Astrocyte (in vitro differentiated cells and primary cell): ENCODE measurements at regions not wholly inside any gene's neighbourhood (a gene's known extent, or its start where the extent isn't known, plus 50 kb on each side); places are given as distances from the start of the nearest gene placed in this dataset.
"Not testable (repeated sequence)": the region's sequence is repeated elsewhere in the genome, so short reads cannot be mapped to it uniquely, and the experiment has no call there.

Experiments used
- DNase-seq: peaks from one replicate; pipeline ENCODE4 v3.0.0-alpha.2; 2010; ENCODE audit warnings: low read depth
- FAIRE-seq: peaks from 2 replicates; lab custom pipeline; 2011; peaks lifted over from hg19 to GRCh38; lab: Jason Lieb, UNC
- H2AFZ ChIP-seq: 2 replicates; pipeline ENCODE4 v1.6.0; 2012; ENCODE audit warnings: low read depth, low read length, inconsistent platforms
- H3K27ac ChIP-seq: 2 replicates; pipeline ENCODE4 v1.5.1; 2011; ENCODE audit warnings: low read depth, low read length, inconsistent platforms
- H3K27me3 ChIP-seq: 2 replicates; pipeline ENCODE4 v1.6.0; 2011; ENCODE audit warnings: low read length, inconsistent platforms; ENCODE audit not compliant: insufficient read depth
- H3K36me3 ChIP-seq: 2 replicates; pipeline ENCODE4 v1.5.1; 2011; ENCODE audit warnings: low read length, inconsistent platforms; ENCODE audit not compliant: insufficient read depth
- H3K4me1 ChIP-seq: 2 replicates; pipeline ENCODE4 v1.5.1; 2011; ENCODE audit warnings: low read length, inconsistent platforms; ENCODE audit not compliant: insufficient read depth
- H3K4me2 ChIP-seq: 2 replicates; pipeline ENCODE4 v1.6.0; 2012; ENCODE audit warnings: low read length, inconsistent platforms
- H3K4me3 ChIP-seq: 2 replicates; pipeline ENCODE4 v1.5.1; 2011; ENCODE audit warnings: low read depth, mild to moderate bottlenecking, low read length, inconsistent platforms; ENCODE audit not compliant: insufficient read depth
- H3K79me2 ChIP-seq: 2 replicates; pipeline ENCODE4 v1.6.0; 2012; ENCODE audit warnings: mild to moderate bottlenecking, low read length, inconsistent platforms; ENCODE audit not compliant: insufficient read depth
- H3K9ac ChIP-seq: 2 replicates; pipeline ENCODE4 v1.6.0; 2012; ENCODE audit warnings: mild to moderate bottlenecking, low read length, inconsistent platforms
- H3K9me3 ChIP-seq: 2 replicates; pipeline ENCODE4 v1.5.1; 2012; ENCODE audit warnings: low read depth, mild to moderate bottlenecking, low read length, inconsistent platforms; ENCODE audit not compliant: insufficient read depth
- H4K20me1 ChIP-seq: 2 replicates; pipeline ENCODE4 v1.6.0; 2012; ENCODE audit warnings: low read length, inconsistent platforms; ENCODE audit not compliant: insufficient read depth
- H3K27ac Mint-ChIP-seq: one replicate; pipeline ENCODE4 v1.8.0; 2021; ENCODE audit warnings: mild to moderate bottlenecking, mixed read lengths; ENCODE audit not compliant: unreplicated experiment
- H3K27me3 Mint-ChIP-seq: one replicate; pipeline ENCODE4 v1.8.0; 2021; ENCODE audit warnings: low read depth, mixed read lengths; ENCODE audit not compliant: unreplicated experiment
- H3K36me3 Mint-ChIP-seq: one replicate; pipeline ENCODE4 v1.8.0; 2021; ENCODE audit warnings: low read depth, mixed read lengths; ENCODE audit not compliant: unreplicated experiment
- H3K4me1 Mint-ChIP-seq: one replicate; pipeline ENCODE4 v1.8.0; 2021; ENCODE audit warnings: low read depth, mixed read lengths; ENCODE audit not compliant: unreplicated experiment
- H3K4me3 Mint-ChIP-seq: one replicate; pipeline ENCODE4 v1.8.0; 2021; ENCODE audit warnings: mild to moderate bottlenecking, moderate library complexity, mixed read lengths; ENCODE audit not compliant: unreplicated experiment
- H3K9me3 Mint-ChIP-seq: one replicate; pipeline ENCODE4 v1.8.0; 2021; ENCODE audit warnings: mild to moderate bottlenecking, mixed read lengths; ENCODE audit not compliant: unreplicated experiment

- not testable (repeated sequence) for H3K4me1 Mint-ChIP-seq, H3K27me3 Mint-ChIP-seq, H3K36me3 Mint-ChIP-seq, H3K4me3 ChIP-seq, H3K4me2 ChIP-seq, DNase-seq, H3K27me3 ChIP-seq, H3K27ac ChIP-seq, H3K4me1 ChIP-seq, H3K4me3 Mint-ChIP-seq, H3K9ac ChIP-seq, H3K36me3 ChIP-seq, H3K27ac Mint-ChIP-seq, H3K9me3 Mint-ChIP-seq, H4K20me1 ChIP-seq, H3K79me2 ChIP-seq, H3K9me3 ChIP-seq, FAIRE-seq, H2AFZ ChIP-seq
Observed at GRCh38 chr9:41059603-41060002, 68.9 kb downstream of the FOXD4L6 start.

- not testable (repeated sequence) for H3K79me2 ChIP-seq, DNase-seq, H4K20me1 ChIP-seq, H3K27ac ChIP-seq, H3K9me3 ChIP-seq, H3K9ac ChIP-seq, H3K36me3 ChIP-seq, H2AFZ ChIP-seq, H3K4me1 Mint-ChIP-seq, H3K27ac Mint-ChIP-seq, H3K4me2 ChIP-seq, H3K27me3 ChIP-seq, H3K9me3 Mint-ChIP-seq, FAIRE-seq, H3K4me1 ChIP-seq, H3K4me3 ChIP-seq, H3K4me3 Mint-ChIP-seq, H3K27me3 Mint-ChIP-seq, H3K36me3 Mint-ChIP-seq
Observed at GRCh38 chr9:41053666-41054363, 74.7 kb downstream of the FOXD4L6 start.

GRCh38 chr9:41048672-41049071 lies 79.8 kb downstream of the FOXD4L6 start:
- not testable (repeated sequence) for H3K27me3 Mint-ChIP-seq, H2AFZ ChIP-seq

GRCh38 chr9:41047792-41048191 lies 80.7 kb downstream of the FOXD4L6 start:
- not testable (repeated sequence) for H3K27ac Mint-ChIP-seq, H3K4me1 Mint-ChIP-seq, H3K27ac ChIP-seq, H3K4me3 Mint-ChIP-seq, H3K4me3 ChIP-seq, H3K79me2 ChIP-seq, H3K4me1 ChIP-seq, H3K4me2 ChIP-seq, H3K9ac ChIP-seq, H3K36me3 ChIP-seq, H3K27me3 ChIP-seq, H3K9me3 ChIP-seq, H3K36me3 Mint-ChIP-seq, H4K20me1 ChIP-seq, FAIRE-seq, H2AFZ ChIP-seq, DNase-seq, H3K9me3 Mint-ChIP-seq, H3K27me3 Mint-ChIP-seq

More at GRCh38 chr9:41048672-41049071, 79.8 kb downstream of the FOXD4L6 start:
- not testable (repeated sequence) for H3K36me3 ChIP-seq, H3K36me3 Mint-ChIP-seq, H3K27ac ChIP-seq, H3K4me1 Mint-ChIP-seq, H3K27ac Mint-ChIP-seq, H3K9me3 ChIP-seq, H3K4me3 ChIP-seq, H3K27me3 ChIP-seq, FAIRE-seq, H3K9me3 Mint-ChIP-seq, H3K4me1 ChIP-seq, H3K4me3 Mint-ChIP-seq, H3K4me2 ChIP-seq, H4K20me1 ChIP-seq, H3K9ac ChIP-seq, H3K79me2 ChIP-seq
- peak; percentile 27 for DNase-seq

GRCh38 chr9:41044930-41045329 lies 83.6 kb downstream of the FOXD4L6 start:
- H3K4me3 Mint-ChIP-seq, H3K27me3 Mint-ChIP-seq, H3K27ac Mint-ChIP-seq, DNase-seq, H3K27me3 ChIP-seq, H3K4me1 Mint-ChIP-seq, H3K79me2 ChIP-seq, H3K4me2 ChIP-seq, H3K4me3 ChIP-seq, H3K9me3 Mint-ChIP-seq, H3K36me3 Mint-ChIP-seq, H3K4me1 ChIP-seq, H3K36me3 ChIP-seq, H3K9me3 ChIP-seq, FAIRE-seq, H4K20me1 ChIP-seq, H2AFZ ChIP-seq, H3K9ac ChIP-seq, H3K27ac ChIP-seq: not testable (repeated sequence)

GRCh38 chr9:41043433-41043832 lies 85.0 kb downstream of the FOXD4L6 start:
- H3K27me3 ChIP-seq, H3K4me3 Mint-ChIP-seq, DNase-seq: not testable (repeated sequence)

More at GRCh38 chr9:41043433-41043832, 85.0 kb downstream of the FOXD4L6 start:
- not testable (repeated sequence) for H3K9me3 Mint-ChIP-seq, FAIRE-seq, H3K9me3 ChIP-seq, H3K9ac ChIP-seq, H2AFZ ChIP-seq, H4K20me1 ChIP-seq, H3K4me2 ChIP-seq, H3K27ac Mint-ChIP-seq, H3K36me3 Mint-ChIP-seq, H3K4me1 ChIP-seq, H3K79me2 ChIP-seq, H3K27me3 Mint-ChIP-seq, H3K36me3 ChIP-seq, H3K27ac ChIP-seq, H3K4me3 ChIP-seq, H3K4me1 Mint-ChIP-seq
